HEK293T (cell line): ENCODE measurements at regions not wholly inside any gene's neighbourhood (a gene's known extent, or its start where the extent isn't known, plus 50 kb on each side); places are given as distances from the start of the nearest gene placed in this dataset.

Source experiments
- CTCF ChIA-PET: fragments of 350-600 bp; formaldehyde crosslinking; extraction: SDS; loops from one replicate; lab custom pipeline; 2021; ENCODE audit warnings: antibody characterized with exemption, inconsistent platforms; lab: Yijun Ruan, JAX
- POLR2A ChIA-PET: fragments of 350-600 bp; formaldehyde crosslinking; extraction: SDS; loops from one replicate; lab custom pipeline; 2020; ENCODE audit warnings: antibody characterized with exemption, inconsistent platforms; lab: Yijun Ruan, JAX
- DNase-seq: peaks from one replicate; pipeline ENCODE4 v3.0.0; 2012; ENCODE audit warnings: mixed read lengths; ENCODE audit errors: extremely low spot score
- ARNT ChIP-seq: fragments of 450-650 bp; IDR thresholded peaks from 2 replicates; pipeline ENCODE4 v1.6.1; 2017; ENCODE audit warnings: mild to moderate bottlenecking
- BHLHE40 ChIP-seq: fragments of 450-650 bp; IDR thresholded peaks from 2 replicates; pipeline ENCODE4 v1.6.1; 2016; ENCODE audit warnings: mild to moderate bottlenecking, moderate library complexity, borderline replicate concordance
- CTBP1 ChIP-seq: fragments of 450-650 bp; IDR thresholded peaks from 2 replicates; pipeline ENCODE4 v1.6.1; 2016; ENCODE audit warnings: borderline replicate concordance
- ELF4 ChIP-seq: fragments of 450-650 bp; IDR thresholded peaks from 2 replicates; pipeline ENCODE4 v1.6.1; 2017; ENCODE audit warnings: antibody characterized with exemption
- FOXA1 ChIP-seq: fragments of 450-650 bp; IDR thresholded peaks from 2 replicates; pipeline ENCODE4 v1.6.1; 2016; ENCODE audit warnings: mild to moderate bottlenecking
- FOXK2 ChIP-seq: fragments of 450-650 bp; IDR thresholded peaks from 2 replicates; pipeline ENCODE4 v1.6.1; 2016; ENCODE audit warnings: mild to moderate bottlenecking
- FOXM1 ChIP-seq: fragments of 450-650 bp; IDR thresholded peaks from 2 replicates; pipeline ENCODE4 v1.6.1; 2017; ENCODE audit warnings: mild to moderate bottlenecking, borderline replicate concordance
- HDGF ChIP-seq: fragments of 450-650 bp; IDR thresholded peaks from 2 replicates; pipeline ENCODE4 v1.6.1; 2017; ENCODE audit warnings: antibody characterized with exemption, borderline replicate concordance
- L3MBTL2 ChIP-seq: fragments of 450-650 bp; conservative IDR thresholded peaks from 2 replicates; pipeline ENCODE4 v1.6.1; 2016; ENCODE audit warnings: mild to moderate bottlenecking
- LEF1 ChIP-seq: fragments of 450-650 bp; IDR thresholded peaks from 2 replicates; pipeline ENCODE4 v1.6.1; 2017; ENCODE audit warnings: mild to moderate bottlenecking, borderline replicate concordance
- NFRKB ChIP-seq: fragments of 450-650 bp; IDR thresholded peaks from 2 replicates; pipeline ENCODE4 v1.6.1; 2016; ENCODE audit warnings: mild to moderate bottlenecking, moderate library complexity
- PKNOX1 ChIP-seq: fragments of 450-650 bp; IDR thresholded peaks from 2 replicates; pipeline ENCODE4 v1.6.1; 2016
- SP1 ChIP-seq: fragments of 450-650 bp; IDR thresholded peaks from 2 replicates; pipeline ENCODE4 v1.6.1; 2017
- SUZ12 ChIP-seq: fragments of 450-650 bp; IDR thresholded peaks from 2 replicates; pipeline ENCODE4 v1.6.1; 2016; ENCODE audit warnings: mild to moderate bottlenecking
- TARDBP ChIP-seq: fragments of 450-650 bp; IDR thresholded peaks from 2 replicates; pipeline ENCODE4 v1.6.1; 2016
- ZNF384 ChIP-seq: fragments of 450-650 bp; IDR thresholded peaks from 2 replicates; pipeline ENCODE4 v1.6.1; 2016

GRCh38 chr1:42014823-42015222, 96.1 kb upstream of the HIVEP3 start:
- no peak for DNase-seq
- ChIA-PET POLR2A (no interaction called here), CTCF (no interaction called here)
- no peak for TF ChIP-seq SP1
- TF ChIP-seq NFRKB = no peak
- no peak for TF ChIP-seq TARDBP
- no peak for TF ChIP-seq FOXA1
- TF ChIP-seq PKNOX1 = no peak
- no peak for TF ChIP-seq FOXM1
- TF ChIP-seq SUZ12 = no peak
- TF ChIP-seq HDGF = no peak
- TF ChIP-seq LEF1 = no peak
- no peak for TF ChIP-seq CTBP1
- no peak for TF ChIP-seq L3MBTL2
- TF ChIP-seq ARNT = no peak

- ChIA-PET CTCF (no interaction called here), POLR2A (no interaction called here)
- TF ChIP-seq SP1 (no peak), L3MBTL2 (no peak), HDGF (no peak), FOXA1 (no peak), ELF4 (no peak), SUZ12 (no peak)
- DNase-seq = no peak
Observed at GRCh38 chr1:42013881-42014470, 95.3 kb upstream of the HIVEP3 start.

GRCh38 chr1:42012852-42013251, 94.1 kb upstream of the HIVEP3 start:
- no peak for DNase-seq
- POLR2A ChIA-PET = no interaction called here
- no peak for TF ChIP-seq ZNF384
- no peak for TF ChIP-seq HDGF
- TF ChIP-seq SP1 = no peak
- TF ChIP-seq FOXK2 = no peak
- no peak for TF ChIP-seq TARDBP
- no peak for TF ChIP-seq LEF1
- CTCF ChIA-PET = no interaction called here

- ChIA-PET CTCF (no interaction called here), POLR2A (no interaction called here)
- no peak for DNase-seq
- TF ChIP-seq ELF4 (no peak), HDGF (no peak), TARDBP (no peak), SUZ12 (no peak), BHLHE40 (no peak), FOXA1 (no peak), FOXK2 (no peak), FOXM1 (no peak), SP1 (no peak), LEF1 (no peak), NFRKB (no peak), CTBP1 (no peak), PKNOX1 (no peak), ARNT (no peak), ZNF384 (no peak), L3MBTL2 (no peak)
Observed at GRCh38 chr1:42010381-42010780, 91.7 kb upstream of the HIVEP3 start.

GRCh38 chr1:42008264-42008663, 89.5 kb upstream of the HIVEP3 start:
- ChIA-PET POLR2A (no interaction called here), CTCF (no interaction called here)
- no peak for TF ChIP-seq FOXM1
- TF ChIP-seq SP1 = no peak
- no peak for TF ChIP-seq ELF4
- TF ChIP-seq TARDBP = no peak
- TF ChIP-seq LEF1 = no peak
- TF ChIP-seq CTBP1 = no peak
- TF ChIP-seq FOXA1 = no peak
- TF ChIP-seq FOXK2 = no peak
- DNase-seq = no peak

- no peak for TF ChIP-seq CTBP1
- no peak for TF ChIP-seq NFRKB
- no peak for TF ChIP-seq FOXM1
- no peak for TF ChIP-seq LEF1
- no peak for TF ChIP-seq L3MBTL2
- TF ChIP-seq FOXK2 = no peak
- TF ChIP-seq ZNF384 = no peak
- no peak for TF ChIP-seq SP1
- no peak for TF ChIP-seq HDGF
- ChIA-PET POLR2A (no interaction called here), CTCF (no interaction called here)
- no peak for DNase-seq
Observed at GRCh38 chr1:42006836-42007235, 88.1 kb upstream of the HIVEP3 start.

- ChIA-PET POLR2A (no interaction called here), CTCF (no interaction called here)
- no peak for DNase-seq
- no peak for TF ChIP-seq L3MBTL2
- no peak for TF ChIP-seq FOXK2
- no peak for TF ChIP-seq FOXM1
- TF ChIP-seq CTBP1 = no peak
- no peak for TF ChIP-seq PKNOX1
- TF ChIP-seq SP1 = no peak
- no peak for TF ChIP-seq TARDBP
- no peak for TF ChIP-seq BHLHE40
- no peak for TF ChIP-seq LEF1
- no peak for TF ChIP-seq HDGF
- TF ChIP-seq SUZ12 = no peak
- no peak for TF ChIP-seq ARNT
- TF ChIP-seq ZNF384 = no peak
- no peak for TF ChIP-seq NFRKB
- TF ChIP-seq ELF4 = no peak
Observed at GRCh38 chr1:42006093-42006492, 87.4 kb upstream of the HIVEP3 start.
